GM19193 (cell line): ENCODE measurements at regions not wholly inside any gene's neighbourhood (a gene's known extent, or its start where the extent isn't known, plus 50 kb on each side); places are given as distances from the start of the nearest gene placed in this dataset.

ENCODE experiments used
- POLR2A ChIP-seq: IDR thresholded peaks from 4 replicates; pipeline ENCODE4 v1.6.1; 2011; ENCODE audit not compliant: insufficient read depth, insufficient read length; ENCODE audit errors: extremely low read depth

- TF ChIP-seq POLR2A, result no peak
Measured at GRCh38 chr13:50527612-50528509, 315.6 kb downstream of the DLEU7 start.

- no peak for TF ChIP-seq POLR2A
Measured at GRCh38 chr13:50529154-50529882, 314.2 kb downstream of the DLEU7 start.

GRCh38 chr13:50531917-50532899, 311.3 kb downstream of the DLEU7 start:
- no peak for TF ChIP-seq POLR2A

- TF ChIP-seq POLR2A, result no peak
Measured at GRCh38 chr13:50535050-50535449, 308.4 kb downstream of the DLEU7 start.

GRCh38 chr13:50537029-50537428, 306.5 kb downstream of the DLEU7 start:
- TF ChIP-seq POLR2A, result no peak

GRCh38 chr13:50539791-50540530, 303.5 kb downstream of the DLEU7 start:
- TF ChIP-seq POLR2A, result no peak

GRCh38 chr13:50543141-50543540, 300.4 kb downstream of the DLEU7 start:
- TF ChIP-seq POLR2A, result no peak

GRCh38 chr13:50543782-50544181, 299.7 kb downstream of the DLEU7 start:
- TF ChIP-seq POLR2A, result no peak

GRCh38 chr13:50544211-50544610, 299.3 kb downstream of the DLEU7 start:
- no peak for TF ChIP-seq POLR2A

- no peak for TF ChIP-seq POLR2A
Measured at GRCh38 chr13:50548586-50548985, 294.9 kb downstream of the DLEU7 start.

- TF ChIP-seq POLR2A, result no peak
Measured at GRCh38 chr13:50549221-50549942, 294.1 kb downstream of the DLEU7 start.

GRCh38 chr13:50550151-50550550, 293.3 kb downstream of the DLEU7 start:
- no peak for TF ChIP-seq POLR2A

GRCh38 chr13:50552424-50552966, 291.0 kb downstream of the DLEU7 start:
- TF ChIP-seq POLR2A, result no peak
